RWPE2 (cell line): ENCODE measurements at regions not wholly inside any gene's neighbourhood (a gene's known extent, or its start where the extent isn't known, plus 50 kb on each side); places are given as distances from the start of the nearest gene placed in this dataset.

Experiments used
- ATAC-seq: fragments of 200-7000 bp; cut with Tn5 transposase; 3 replicates; pipeline ENCODE4 v1.9.1; 2021; ENCODE audit warnings: low read depth
- DNase-seq: peaks from one replicate; pipeline ENCODE4 v3.0.0-alpha.2; 2020; ENCODE audit warnings: low spot score
- H3K27ac ChIP-seq: fragments of 450-650 bp; 2 replicates; pipeline ENCODE4 v1.5.1; 2017; ENCODE audit warnings: mild to moderate bottlenecking; ENCODE audit not compliant: poor library complexity, severe bottlenecking
- H3K27me3 ChIP-seq: fragments of 250-450 bp; sonication (Bioruptor Pico); 2 replicates; pipeline ENCODE4 v1.5.1; 2021; ENCODE audit warnings: mild to moderate bottlenecking, moderate library complexity; ENCODE audit not compliant: insufficient read depth, poor library complexity, severe bottlenecking
- H3K36me3 ChIP-seq: fragments of 250-450 bp; sonication (Bioruptor Pico); 2 replicates; pipeline ENCODE4 v1.5.1; 2020; ENCODE audit warnings: low read depth, mild to moderate bottlenecking, moderate library complexity
- H3K4me1 ChIP-seq: fragments of 250-450 bp; sonication (Bioruptor Pico); 2 replicates; pipeline ENCODE4 v1.5.1; 2021; ENCODE audit warnings: mild to moderate bottlenecking, moderate library complexity; ENCODE audit not compliant: insufficient read depth, poor library complexity, severe bottlenecking
- H3K4me3 ChIP-seq: fragments of 250-450 bp; sonication (Bioruptor Pico); 2 replicates; pipeline ENCODE4 v1.5.1; 2021; ENCODE audit warnings: mild to moderate bottlenecking, moderate library complexity; ENCODE audit not compliant: severe bottlenecking
- H3K9me3 ChIP-seq: fragments of 250-450 bp; sonication (Bioruptor Pico); 2 replicates; pipeline ENCODE4 v1.5.1; 2021; ENCODE audit warnings: mild to moderate bottlenecking, moderate library complexity; ENCODE audit not compliant: severe bottlenecking
- TF ChIP-seq, protein P1 (sequence below): fragments of 450-650 bp; IDR thresholded peaks from one replicate; pipeline ENCODE4 v1.5.1; 2017; ENCODE audit warnings: mild to moderate bottlenecking, moderate library complexity; ENCODE audit not compliant: poor library complexity, severe bottlenecking

DNA sequence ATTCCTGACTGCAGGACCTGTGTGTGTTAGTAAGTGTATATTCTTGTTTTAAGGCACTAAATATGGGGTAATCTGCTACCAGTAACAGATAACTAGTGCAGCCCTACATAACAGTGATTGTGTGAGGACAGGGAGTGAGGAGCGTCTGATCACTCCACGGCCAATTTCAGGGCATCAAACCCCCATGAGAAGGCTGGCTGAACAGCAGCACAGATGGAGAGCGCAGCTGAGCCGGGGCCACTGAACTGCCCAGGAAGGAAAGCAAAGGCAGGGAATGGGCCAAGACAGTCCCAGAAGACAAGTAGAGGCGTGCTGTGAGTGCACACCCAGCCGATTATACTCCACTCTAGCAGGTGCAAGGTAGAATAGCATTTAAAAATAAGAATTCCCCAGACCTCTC is 157.1 kb upstream of the CHST15 start:
- Histone ChIP-seq H3K9me3 (no peaks in the 10 kb centered on the region), H3K4me1 (no peaks in the 10 kb centered on the region), H3K36me3 (no peaks in the 10 kb centered on the region), H3K27me3 (no peaks in the 10 kb centered on the region), H3K4me3 (no peak overlapping the region), H3K27ac (no peak overlapping the region)
- TF ChIP-seq, protein P1, sequence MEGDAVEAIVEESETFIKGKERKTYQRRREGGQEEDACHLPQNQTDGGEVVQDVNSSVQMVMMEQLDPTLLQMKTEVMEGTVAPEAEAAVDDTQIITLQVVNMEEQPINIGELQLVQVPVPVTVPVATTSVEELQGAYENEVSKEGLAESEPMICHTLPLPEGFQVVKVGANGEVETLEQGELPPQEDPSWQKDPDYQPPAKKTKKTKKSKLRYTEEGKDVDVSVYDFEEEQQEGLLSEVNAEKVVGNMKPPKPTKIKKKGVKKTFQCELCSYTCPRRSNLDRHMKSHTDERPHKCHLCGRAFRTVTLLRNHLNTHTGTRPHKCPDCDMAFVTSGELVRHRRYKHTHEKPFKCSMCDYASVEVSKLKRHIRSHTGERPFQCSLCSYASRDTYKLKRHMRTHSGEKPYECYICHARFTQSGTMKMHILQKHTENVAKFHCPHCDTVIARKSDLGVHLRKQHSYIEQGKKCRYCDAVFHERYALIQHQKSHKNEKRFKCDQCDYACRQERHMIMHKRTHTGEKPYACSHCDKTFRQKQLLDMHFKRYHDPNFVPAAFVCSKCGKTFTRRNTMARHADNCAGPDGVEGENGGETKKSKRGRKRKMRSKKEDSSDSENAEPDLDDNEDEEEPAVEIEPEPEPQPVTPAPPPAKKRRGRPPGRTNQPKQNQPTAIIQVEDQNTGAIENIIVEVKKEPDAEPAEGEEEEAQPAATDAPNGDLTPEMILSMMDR: no peak
- DNase-seq (no peak), ATAC-seq (no peak)

DNA sequence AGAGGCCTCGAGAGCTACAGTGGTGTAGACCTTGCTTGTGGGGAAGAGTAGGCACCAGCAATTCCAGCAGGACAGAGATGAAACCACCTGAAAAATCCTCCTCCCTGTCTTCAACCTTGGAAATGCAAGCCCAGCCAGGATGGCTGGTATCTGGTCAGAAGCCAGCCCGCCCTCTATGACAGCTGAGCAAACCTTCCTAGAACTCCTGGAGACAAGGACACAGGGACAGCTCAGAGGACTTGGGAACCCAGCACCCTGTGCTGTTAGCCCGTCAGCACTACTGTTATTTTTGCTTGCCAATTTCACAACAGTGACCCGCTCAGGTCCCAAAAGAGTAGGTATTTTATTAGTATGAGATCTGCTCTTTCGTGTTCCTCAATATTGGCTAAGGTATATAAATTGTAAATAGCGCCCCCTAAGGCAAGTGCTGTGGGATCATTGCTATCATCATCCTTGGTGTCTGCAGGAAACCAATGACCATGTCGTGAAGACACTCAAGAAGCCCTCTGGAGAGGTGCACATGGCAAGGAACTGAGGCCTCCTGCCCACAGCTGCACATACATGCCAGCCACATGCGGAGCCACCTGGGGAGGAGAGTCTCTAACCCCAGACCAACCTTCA is 156.5 kb upstream of the CHST15 start:
- Histone ChIP-seq H3K27me3 (no peaks in the 10 kb centered on the region), H3K27ac (no peak overlapping the region), H3K9me3 (no peaks in the 10 kb centered on the region), H3K4me1 (no peaks in the 10 kb centered on the region), H3K4me3 (no peak overlapping the region), H3K36me3 (no peaks in the 10 kb centered on the region)
- DNase-seq: no peak
- no peak for ATAC-seq
- TF ChIP-seq, protein P1: no peak

DNA sequence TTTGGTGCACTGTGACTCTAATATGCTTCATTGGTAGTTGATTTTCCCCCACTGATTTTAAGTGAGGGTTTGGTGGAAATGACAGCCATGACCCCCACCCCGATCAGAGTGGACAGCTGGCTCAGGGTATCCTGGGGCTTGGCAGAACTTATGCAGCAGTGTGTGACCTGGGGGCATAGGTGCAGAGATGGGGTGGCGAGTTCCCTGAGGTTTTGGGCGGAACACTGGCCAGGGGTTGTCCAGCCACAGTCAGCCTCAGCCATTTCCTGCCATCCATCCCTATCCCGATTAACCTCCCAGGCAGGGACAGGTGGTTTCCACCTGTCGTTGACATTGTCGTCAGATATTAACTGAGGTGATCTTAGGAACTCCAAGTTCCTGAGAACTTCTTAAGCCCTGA is 155.8 kb upstream of the CHST15 start:
- no peak overlapping the region for H3K27ac ChIP-seq
- TF ChIP-seq, protein P1: no peak
- no peaks in the 10 kb centered on the region for H3K36me3 ChIP-seq
- no peaks in the 10 kb centered on the region for H3K4me1 ChIP-seq
- DNase-seq: no peak
- H3K27me3 ChIP-seq: no peaks in the 10 kb centered on the region
- no peak for ATAC-seq
- H3K9me3 ChIP-seq: no peaks in the 10 kb centered on the region
- H3K4me3 ChIP-seq: no peak overlapping the region

DNA sequence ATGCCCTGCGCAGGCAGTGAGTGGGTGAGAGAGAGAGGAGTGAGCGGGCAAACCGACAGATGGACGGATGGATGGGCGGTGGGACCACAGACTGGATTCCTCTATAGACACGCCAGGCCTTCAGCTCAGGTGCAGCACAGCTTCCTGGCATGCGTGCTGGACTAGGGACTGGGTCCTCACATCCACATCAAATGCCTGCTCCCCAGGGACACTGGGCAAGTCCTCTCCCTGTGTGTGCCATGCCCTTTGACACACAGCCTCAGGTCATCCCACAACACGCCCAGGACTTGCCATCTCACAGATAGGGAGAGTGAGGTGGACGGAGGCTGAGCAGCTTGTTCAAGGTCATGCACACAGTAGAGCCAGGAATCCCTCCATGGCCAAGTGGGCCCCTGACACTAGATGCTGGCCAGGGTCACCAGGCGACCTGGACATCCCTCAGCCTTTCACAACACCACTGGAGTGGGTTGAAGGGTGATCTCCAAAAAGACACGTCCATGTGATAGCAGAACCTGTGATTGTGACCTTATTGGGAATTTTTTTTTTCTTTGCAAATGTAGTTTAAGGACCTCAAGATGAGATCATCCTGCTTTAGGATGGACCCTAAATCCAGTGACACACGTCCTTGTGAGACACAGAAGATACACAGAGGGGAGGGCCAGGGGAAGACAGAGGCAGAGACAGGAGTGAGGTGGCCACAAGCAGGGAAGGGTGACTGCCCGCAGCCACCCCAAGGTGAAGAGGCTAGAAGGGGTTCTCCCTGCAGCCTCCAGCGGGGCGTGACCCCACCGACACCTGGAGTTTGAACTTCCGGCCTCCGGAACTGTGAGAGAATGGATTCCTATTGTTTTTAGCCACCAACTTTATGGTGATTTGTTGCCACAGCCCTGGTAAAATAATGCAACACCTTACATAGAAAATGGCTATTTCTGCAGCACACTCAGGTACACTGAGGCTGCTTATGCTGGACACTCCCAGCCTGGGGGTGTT is 155.0 kb upstream of the CHST15 start:
- Histone ChIP-seq H3K9me3 (no peaks in the 10 kb centered on the region), H3K27ac (no peak overlapping the region), H3K4me1 (no peaks in the 10 kb centered on the region), H3K4me3 (no peak overlapping the region), H3K27me3 (no peaks in the 10 kb centered on the region), H3K36me3 (no peaks in the 10 kb centered on the region)
- TF ChIP-seq, protein P1: no peak
- DNase-seq (peak; percentile 35), ATAC-seq (no peak)
